CD14-positive monocyte (primary cell): ENCODE measurements at regions not wholly inside any gene's neighbourhood (a gene's known extent, or its start where the extent isn't known, plus 50 kb on each side); places are given as distances from the start of the nearest gene placed in this dataset.

ENCODE experiments used
- DNase-seq, 3 donors: peaks; one replicate each; pipeline ENCODE4 v3.0.0-alpha.2; 2011 to 2022
- H2AFZ ChIP-seq: 2 replicates; pipeline ENCODE4 v1.6.0; 2012; ENCODE audit warnings: mild to moderate bottlenecking, low read depth, low read length, inconsistent platforms; ENCODE audit not compliant: insufficient read depth, poor library complexity, severe bottlenecking
- H3K27ac ChIP-seq, 2 donors: 1 replicate in 1 of 2; 2 replicates in 1 of 2; pipeline ENCODE4 v1.5.1; 2012 to 2013; ENCODE audit warnings: low read length in 2 of 2, control low read depth in 1 of 2, inconsistent platforms in 1 of 2, low read depth in 1 of 2, mild to moderate bottlenecking in 1 of 2
- H3K27me3 ChIP-seq, 2 donors: one replicate each; pipeline versions ENCODE4 v1.6.0 to v1.6.1; 2011 to 2013; ENCODE audit warnings: low read length in 2 of 2; ENCODE audit not compliant: control insufficient read depth in 2 of 2, insufficient read depth in 2 of 2
- H3K36me3 ChIP-seq, 2 donors: replicated peaks in 1 of 2; 1 replicate in 1 of 2; 2 replicates in 1 of 2; pipeline versions ENCODE4 v1.5.1 to v1.6.1; 2012 to 2013; ENCODE audit warnings: low read length in 2 of 2, control low read depth in 1 of 2, inconsistent platforms in 1 of 2, mild to moderate bottlenecking in 1 of 2; ENCODE audit not compliant: insufficient read depth in 2 of 2, control insufficient read depth in 1 of 2
- H3K4me1 ChIP-seq, 2 donors: 1 replicate in 1 of 2; 2 replicates in 1 of 2; pipeline versions ENCODE4 v1.5.1 to v1.6.1; 2012 to 2013; ENCODE audit warnings: low read length in 2 of 2, control low read depth in 1 of 2, inconsistent platforms in 1 of 2, mild to moderate bottlenecking in 1 of 2, moderate library complexity in 1 of 2; ENCODE audit not compliant: insufficient read depth in 2 of 2, control insufficient read depth in 1 of 2
- H3K4me2 ChIP-seq: replicated peaks from 2 replicates; pipeline ENCODE3; 2012; ENCODE audit warnings: low read length, moderate library complexity, mild to moderate bottlenecking; ENCODE audit not compliant: poor library complexity, severe bottlenecking; ENCODE audit errors: extremely low read depth
- H3K4me3 ChIP-seq, 3 experiments: fragments of 200-600 bp in 1 of 3; sonication (generic) in 1 of 3; replicated peaks in 1 of 3; 1 replicate in 2 of 3; 2 replicates in 1 of 3; pipeline ENCODE4 v1.5.1; 2011 to 2013; ENCODE audit warnings: low read length in 3 of 3, mild to moderate bottlenecking in 3 of 3, control low read depth in 2 of 3, low read depth in 2 of 3, inconsistent platforms in 1 of 3, moderate library complexity in 1 of 3
- H3K79me2 ChIP-seq: 2 replicates; pipeline ENCODE4 v1.6.0; 2012; ENCODE audit warnings: mild to moderate bottlenecking, control low read depth, inconsistent platforms, low read length, moderate library complexity; ENCODE audit not compliant: insufficient read depth
- H3K9ac ChIP-seq: 2 replicates; pipeline ENCODE4 v1.6.0; 2017; ENCODE audit warnings: low read length, mild to moderate bottlenecking; ENCODE audit not compliant: insufficient read depth, poor library complexity, severe bottlenecking
- H3K9me3 ChIP-seq, 2 donors: replicated peaks in 1 of 2; 1 replicate in 1 of 2; 2 replicates in 1 of 2; pipeline versions ENCODE4 v1.5.1 to v1.6.1; 2012 to 2013; ENCODE audit warnings: low read length in 2 of 2, control low read depth in 1 of 2; ENCODE audit not compliant: control insufficient read depth in 1 of 2, insufficient read depth in 1 of 2
- H4K20me1 ChIP-seq: 2 replicates; pipeline ENCODE4 v1.6.0; 2012; ENCODE audit warnings: mild to moderate bottlenecking, low read length, control low read depth, moderate library complexity; ENCODE audit not compliant: insufficient read depth
- H3K27ac Mint-ChIP-seq, 7 donors: one replicate each; pipeline ENCODE4 v1.8.0; 2020; ENCODE audit warnings: mild to moderate bottlenecking in 7 of 7, mixed read lengths in 7 of 7, moderate library complexity in 6 of 7, inconsistent platforms in 2 of 7
- H3K27me3 Mint-ChIP-seq, 3 donors: one replicate each; pipeline ENCODE4 v1.8.0; 2021 to 2022; ENCODE audit warnings: low read depth in 3 of 3, mild to moderate bottlenecking in 3 of 3, mixed read lengths in 3 of 3, moderate library complexity in 3 of 3, inconsistent platforms in 1 of 3
- H3K36me3 Mint-ChIP-seq, 2 donors: one replicate each; pipeline ENCODE4 v1.8.0; 2020; ENCODE audit warnings: mixed read lengths in 2 of 2, inconsistent platforms in 1 of 2, mild to moderate bottlenecking in 1 of 2
- H3K4me1 Mint-ChIP-seq: one replicate; pipeline ENCODE4 v1.8.0; 2020; ENCODE audit warnings: mild to moderate bottlenecking, mixed read lengths
- H3K4me3 Mint-ChIP-seq, 2 donors: one replicate each; pipeline ENCODE4 v1.8.0; 2020; ENCODE audit warnings: mild to moderate bottlenecking in 2 of 2, mixed read lengths in 2 of 2, moderate library complexity in 1 of 2
- H3K9me3 Mint-ChIP-seq, 7 donors: one replicate each; pipeline ENCODE4 v1.8.0; 2020 to 2022; ENCODE audit warnings: mixed read lengths in 7 of 7, mild to moderate bottlenecking in 6 of 7, moderate library complexity in 6 of 7, inconsistent platforms in 2 of 7
- WGBS: methylation state at CpG from one replicate; pipeline ENCODE4 v1.1.5; 2013; ENCODE audit warnings: missing lambda C conversion rate; ENCODE audit not compliant: insufficient coverage; 5-methylcytosine and 5-hydroxymethylcytosine counted together
- intact Hi-C, 2 donors: fragments of 100-400 bp; cut with micrococcal nuclease; formaldehyde crosslinking; loops; one replicate each; pipeline versions ENCODE4 v1.15.0 to v1.15.1; 2023
- TF ChIP-seq, protein P1 (sequence below): fragments of 200-600 bp; IDR thresholded peaks from one replicate; pipeline ENCODE4 v1.8.0; 2022; ENCODE audit warnings: antibody characterized with exemption, mild to moderate bottlenecking

DNA sequence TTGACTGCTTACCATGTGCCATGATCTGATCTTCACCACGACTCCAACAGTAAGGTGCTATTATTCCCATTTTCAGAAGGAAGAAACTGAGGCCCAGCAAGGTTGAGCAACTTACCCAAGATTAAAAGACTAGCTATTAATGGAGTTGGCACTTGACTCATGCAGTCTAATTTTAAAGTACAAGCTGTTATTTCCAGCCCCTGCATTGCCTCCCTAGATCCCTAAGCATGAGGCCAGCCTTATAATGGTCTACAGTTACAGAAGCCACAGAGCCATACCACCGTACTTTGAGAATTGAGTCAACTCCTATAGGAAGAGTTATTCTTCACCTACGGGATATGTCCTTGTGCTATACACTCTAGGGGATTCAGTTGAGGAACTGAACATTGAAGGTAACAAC lies 66.7 kb upstream of the RBM19 start:
- no peak overlapping the region for H3K4me2 ChIP-seq
- H3K27ac ChIP-seq, result no peak overlapping the region
- no peak overlapping the region for H3K9ac ChIP-seq
- TF ChIP-seq, protein P1, sequence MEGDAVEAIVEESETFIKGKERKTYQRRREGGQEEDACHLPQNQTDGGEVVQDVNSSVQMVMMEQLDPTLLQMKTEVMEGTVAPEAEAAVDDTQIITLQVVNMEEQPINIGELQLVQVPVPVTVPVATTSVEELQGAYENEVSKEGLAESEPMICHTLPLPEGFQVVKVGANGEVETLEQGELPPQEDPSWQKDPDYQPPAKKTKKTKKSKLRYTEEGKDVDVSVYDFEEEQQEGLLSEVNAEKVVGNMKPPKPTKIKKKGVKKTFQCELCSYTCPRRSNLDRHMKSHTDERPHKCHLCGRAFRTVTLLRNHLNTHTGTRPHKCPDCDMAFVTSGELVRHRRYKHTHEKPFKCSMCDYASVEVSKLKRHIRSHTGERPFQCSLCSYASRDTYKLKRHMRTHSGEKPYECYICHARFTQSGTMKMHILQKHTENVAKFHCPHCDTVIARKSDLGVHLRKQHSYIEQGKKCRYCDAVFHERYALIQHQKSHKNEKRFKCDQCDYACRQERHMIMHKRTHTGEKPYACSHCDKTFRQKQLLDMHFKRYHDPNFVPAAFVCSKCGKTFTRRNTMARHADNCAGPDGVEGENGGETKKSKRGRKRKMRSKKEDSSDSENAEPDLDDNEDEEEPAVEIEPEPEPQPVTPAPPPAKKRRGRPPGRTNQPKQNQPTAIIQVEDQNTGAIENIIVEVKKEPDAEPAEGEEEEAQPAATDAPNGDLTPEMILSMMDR, result no peak
- Mint-ChIP-seq H3K36me3 (no peaks in the 10 kb centered on the region), H3K27me3 (peaks cover 5 to 15% (median 7%) of the 10 kb centered on the region in 3 donors), H3K9me3 (no peaks in the 10 kb centered on the region), H3K4me3 (no peak overlapping the region), H3K4me1 (no peaks in the 10 kb centered on the region), H3K27ac (no peak overlapping the region)
- no peaks in the 10 kb centered on the region for H4K20me1 ChIP-seq
- H3K9me3 ChIP-seq, result no peaks in the 10 kb centered on the region
- intact Hi-C loops, result no loop called here
- WGBS, result no CpG with 5 or more reads among the region's 3 CpGs
- H3K36me3 ChIP-seq, result no peaks in the 10 kb centered on the region
- H3K79me2 ChIP-seq, result no peaks in the 10 kb centered on the region
- DNase-seq, result no peak
- H3K4me3 ChIP-seq, result no peak overlapping the region
- H2AFZ ChIP-seq, result no peak overlapping the region
- H3K27me3 ChIP-seq, result peaks cover 0 to 3% of the 10 kb centered on the region in 2 donors
- H3K4me1 ChIP-seq, result no peaks in the 10 kb centered on the region

DNA sequence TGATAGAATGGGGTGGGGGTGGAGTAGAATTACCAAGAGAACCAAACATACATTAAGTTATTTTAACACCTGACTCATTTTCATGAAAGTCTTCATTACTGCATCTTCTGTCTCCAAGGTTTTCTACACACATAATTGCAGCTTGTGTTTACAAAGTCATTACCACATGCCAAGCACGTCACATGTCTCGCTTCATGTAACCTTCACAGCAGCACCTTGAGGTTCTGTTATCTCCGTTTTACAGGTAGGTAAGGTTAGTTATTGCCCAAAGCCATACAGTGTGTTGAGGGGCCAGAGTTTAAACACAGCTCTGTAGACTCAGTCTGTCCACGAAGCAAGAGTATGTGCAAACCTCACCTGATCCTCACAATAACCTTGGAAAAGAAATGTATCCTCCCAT lies 64.3 kb upstream of the RBM19 start:
- no CpG with 5 or more reads among the region's 4 CpGs for WGBS
- H3K9me3 Mint-ChIP-seq, result peaks cover 0 to 6% (median 0%) of the 10 kb centered on the region in 7 donors
- TF ChIP-seq, protein P1, result no peak
- intact Hi-C loops, result no loop called here
- no peaks in the 10 kb centered on the region for H4K20me1 ChIP-seq
- no peaks in the 10 kb centered on the region for H3K4me1 ChIP-seq
- no peak overlapping the region for H3K9ac ChIP-seq
- no peak overlapping the region for H2AFZ ChIP-seq
- no peak overlapping the region for H3K4me3 ChIP-seq
- H3K36me3 ChIP-seq, result no peaks in the 10 kb centered on the region
- no peaks in the 10 kb centered on the region for H3K36me3 Mint-ChIP-seq
- peaks cover 2 to 4% (median 2%) of the 10 kb centered on the region in 3 donors for H3K27me3 Mint-ChIP-seq
- no peak for DNase-seq
- H3K4me2 ChIP-seq, result no peak overlapping the region
- H3K79me2 ChIP-seq, result no peaks in the 10 kb centered on the region
- no peak overlapping the region for H3K27ac ChIP-seq
- H3K4me1 Mint-ChIP-seq, result no peaks in the 10 kb centered on the region
- no peak overlapping the region for H3K27ac Mint-ChIP-seq
- H3K9me3 ChIP-seq, result no peaks in the 10 kb centered on the region
- no peaks in the 10 kb centered on the region for H3K27me3 ChIP-seq
- no peak overlapping the region for H3K4me3 Mint-ChIP-seq
